Parathyroid adenoma (tissue), 2 donors: ENCODE measurements at regions not wholly inside any gene's neighbourhood (a gene's known extent, or its start where the extent isn't known, plus 50 kb on each side); places are given as distances from the start of the nearest gene placed in this dataset.

Experiments
- H2AFZ ChIP-seq: fragments of 300-600 bp; sonication (generic); one replicate; pipeline ENCODE4 v1.7.0; 2017; ENCODE audit warnings: antibody characterized with exemption, mild to moderate bottlenecking
- H3K27ac ChIP-seq: fragments of 300-600 bp; sonication (generic); one replicate; pipeline ENCODE4 v1.7.0; 2017
- H3K27me3 ChIP-seq: fragments of 300-600 bp; sonication (generic); one replicate; pipeline ENCODE4 v1.7.0; 2017; ENCODE audit warnings: low read length; ENCODE audit not compliant: control insufficient read depth, insufficient read depth
- H3K36me3 ChIP-seq: fragments of 300-600 bp; sonication (generic); one replicate; pipeline ENCODE4 v1.7.0; 2017; ENCODE audit warnings: low read length; ENCODE audit not compliant: control insufficient read depth, insufficient read depth
- H3K4me1 ChIP-seq: fragments of 300-600 bp; sonication (generic); one replicate; pipeline ENCODE4 v1.7.0; 2017; ENCODE audit warnings: control low read depth
- H3K4me2 ChIP-seq: fragments of 300-600 bp; sonication (generic); one replicate; pipeline ENCODE4 v1.7.0; 2017; ENCODE audit warnings: low read length
- H3K4me3 ChIP-seq: fragments of 300-600 bp; sonication (generic); one replicate; pipeline ENCODE4 v1.7.0; 2017; ENCODE audit warnings: low read depth, low read length
- H3K79me2 ChIP-seq: fragments of 300-600 bp; sonication (generic); one replicate; pipeline ENCODE4 v1.7.0; 2017; ENCODE audit warnings: control low read depth
- H3K9ac ChIP-seq: fragments of 300-600 bp; sonication (generic); one replicate; pipeline ENCODE4 v1.7.0; 2017; ENCODE audit warnings: mild to moderate bottlenecking
- H3K9me3 ChIP-seq: fragments of 300-600 bp; sonication (generic); one replicate; pipeline ENCODE4 v1.7.0; 2017; ENCODE audit warnings: low read length; ENCODE audit not compliant: control insufficient read depth
- TF ChIP-seq, protein P1 (sequence below): fragments of 300-600 bp; sonication (generic); IDR thresholded peaks from one replicate; pipeline ENCODE4 v1.7.0; 2017; ENCODE audit warnings: antibody characterized with exemption, mild to moderate bottlenecking
- donor health status: primary hyperparathyroidism.

DNA sequence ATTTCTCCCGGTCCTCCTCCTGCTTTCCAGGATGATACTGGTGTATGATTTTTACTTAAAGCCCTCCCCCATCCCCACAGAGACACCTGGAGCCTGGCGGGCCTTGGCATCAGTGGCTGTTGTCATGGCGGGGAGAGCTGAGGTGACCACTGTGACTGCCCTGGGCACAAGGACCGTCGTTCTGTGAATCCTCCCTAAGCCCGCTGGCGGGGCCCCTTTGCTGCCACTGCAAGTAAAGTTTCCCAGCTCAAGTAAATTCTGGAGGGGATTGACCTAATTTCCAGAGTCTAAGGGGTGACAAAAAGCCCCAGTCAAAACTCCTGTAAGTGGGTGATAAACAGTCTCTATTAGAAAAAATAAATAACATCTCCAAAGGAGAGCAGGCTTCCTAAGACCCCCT, 393.2 kb upstream of the PODXL start:
- Histone ChIP-seq H3K9ac (no peak overlapping the region), H3K27ac (no peak overlapping the region)

DNA sequence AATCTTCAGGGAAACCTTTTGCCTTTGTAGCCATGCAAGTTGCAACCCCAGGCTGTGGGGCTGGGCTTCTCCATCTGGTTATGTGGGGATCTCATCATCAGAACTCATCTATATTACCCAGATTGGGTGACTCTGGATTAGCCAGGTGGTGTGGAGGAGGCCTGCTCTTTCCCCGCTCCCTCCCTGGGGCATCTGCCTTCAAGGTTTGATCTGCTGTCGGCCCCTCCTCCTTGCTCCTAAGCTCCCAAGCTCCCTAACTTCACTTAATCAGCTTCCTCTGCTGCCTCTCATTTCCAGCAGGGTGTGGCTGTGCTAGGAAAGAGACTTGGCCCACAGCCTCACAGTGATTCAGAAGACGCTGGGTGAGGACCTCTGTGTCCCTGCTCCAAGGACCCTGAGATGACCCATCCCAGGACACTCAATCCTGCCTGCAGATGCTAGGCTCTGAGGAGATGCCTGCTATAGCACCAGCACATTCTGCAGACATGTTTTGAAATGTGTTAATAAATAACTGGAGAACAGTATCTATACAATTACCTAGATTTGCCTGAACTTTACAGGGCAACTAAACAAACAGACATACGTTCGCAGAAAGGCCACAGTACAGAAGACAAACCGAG, 392.1 kb upstream of the PODXL start:
- no peaks in the 10 kb centered on the region for H3K79me2 ChIP-seq
- H3K27ac ChIP-seq = no peak overlapping the region
- H3K9ac ChIP-seq = no peak overlapping the region
- no peaks in the 10 kb centered on the region for H3K36me3 ChIP-seq
- TF ChIP-seq, protein P1, sequence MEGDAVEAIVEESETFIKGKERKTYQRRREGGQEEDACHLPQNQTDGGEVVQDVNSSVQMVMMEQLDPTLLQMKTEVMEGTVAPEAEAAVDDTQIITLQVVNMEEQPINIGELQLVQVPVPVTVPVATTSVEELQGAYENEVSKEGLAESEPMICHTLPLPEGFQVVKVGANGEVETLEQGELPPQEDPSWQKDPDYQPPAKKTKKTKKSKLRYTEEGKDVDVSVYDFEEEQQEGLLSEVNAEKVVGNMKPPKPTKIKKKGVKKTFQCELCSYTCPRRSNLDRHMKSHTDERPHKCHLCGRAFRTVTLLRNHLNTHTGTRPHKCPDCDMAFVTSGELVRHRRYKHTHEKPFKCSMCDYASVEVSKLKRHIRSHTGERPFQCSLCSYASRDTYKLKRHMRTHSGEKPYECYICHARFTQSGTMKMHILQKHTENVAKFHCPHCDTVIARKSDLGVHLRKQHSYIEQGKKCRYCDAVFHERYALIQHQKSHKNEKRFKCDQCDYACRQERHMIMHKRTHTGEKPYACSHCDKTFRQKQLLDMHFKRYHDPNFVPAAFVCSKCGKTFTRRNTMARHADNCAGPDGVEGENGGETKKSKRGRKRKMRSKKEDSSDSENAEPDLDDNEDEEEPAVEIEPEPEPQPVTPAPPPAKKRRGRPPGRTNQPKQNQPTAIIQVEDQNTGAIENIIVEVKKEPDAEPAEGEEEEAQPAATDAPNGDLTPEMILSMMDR = no peak
- no peaks in the 10 kb centered on the region for H3K4me1 ChIP-seq
- peaks cover 4% of the 10 kb centered on the region for H3K27me3 ChIP-seq
- H3K4me2 ChIP-seq = no peak overlapping the region
- no peak overlapping the region for H2AFZ ChIP-seq
- no peaks in the 10 kb centered on the region for H3K9me3 ChIP-seq
- H3K4me3 ChIP-seq = no peak overlapping the region

More for the DNA sequence above, 393.2 kb upstream of the PODXL start:
- Histone ChIP-seq H3K9me3 (no peaks in the 10 kb centered on the region), H3K79me2 (no peaks in the 10 kb centered on the region), H3K36me3 (no peaks in the 10 kb centered on the region), H3K27me3 (peaks cover 4% of the 10 kb centered on the region), H2AFZ (no peak overlapping the region), H3K4me1 (no peaks in the 10 kb centered on the region), H3K4me3 (no peak overlapping the region), H3K4me2 (no peak overlapping the region)
- TF ChIP-seq, protein P1 = no peak

DNA sequence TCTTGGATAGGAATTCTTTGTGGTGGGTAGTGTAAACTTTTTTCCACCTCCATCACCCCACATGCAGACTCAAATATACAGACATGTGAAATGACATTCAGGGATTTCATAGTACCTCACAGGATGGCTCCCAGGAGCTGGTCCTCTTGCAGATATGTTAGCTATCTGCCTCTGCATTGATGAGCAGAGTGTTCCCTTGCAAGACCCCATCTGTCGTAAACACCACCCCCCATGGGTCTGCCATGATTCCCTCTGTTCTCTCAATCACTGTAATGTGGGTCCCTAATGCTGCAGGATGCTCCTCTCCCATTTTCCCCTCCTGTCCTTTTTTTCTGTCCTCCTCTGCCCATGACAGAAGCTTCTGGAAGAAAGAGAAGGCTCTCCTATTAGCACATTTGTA, 391.2 kb upstream of the PODXL start:
- no peaks in the 10 kb centered on the region for H3K36me3 ChIP-seq
- H3K27ac ChIP-seq = no peak overlapping the region
- no peaks in the 10 kb centered on the region for H3K9me3 ChIP-seq
- TF ChIP-seq, protein P1 = no peak
- H3K4me3 ChIP-seq = no peak overlapping the region
- H2AFZ ChIP-seq = no peak overlapping the region
- H3K79me2 ChIP-seq = no peaks in the 10 kb centered on the region
- H3K4me2 ChIP-seq = no peak overlapping the region
- H3K9ac ChIP-seq = no peak overlapping the region
- H3K4me1 ChIP-seq = no peaks in the 10 kb centered on the region
- peaks cover 4% of the 10 kb centered on the region for H3K27me3 ChIP-seq

DNA sequence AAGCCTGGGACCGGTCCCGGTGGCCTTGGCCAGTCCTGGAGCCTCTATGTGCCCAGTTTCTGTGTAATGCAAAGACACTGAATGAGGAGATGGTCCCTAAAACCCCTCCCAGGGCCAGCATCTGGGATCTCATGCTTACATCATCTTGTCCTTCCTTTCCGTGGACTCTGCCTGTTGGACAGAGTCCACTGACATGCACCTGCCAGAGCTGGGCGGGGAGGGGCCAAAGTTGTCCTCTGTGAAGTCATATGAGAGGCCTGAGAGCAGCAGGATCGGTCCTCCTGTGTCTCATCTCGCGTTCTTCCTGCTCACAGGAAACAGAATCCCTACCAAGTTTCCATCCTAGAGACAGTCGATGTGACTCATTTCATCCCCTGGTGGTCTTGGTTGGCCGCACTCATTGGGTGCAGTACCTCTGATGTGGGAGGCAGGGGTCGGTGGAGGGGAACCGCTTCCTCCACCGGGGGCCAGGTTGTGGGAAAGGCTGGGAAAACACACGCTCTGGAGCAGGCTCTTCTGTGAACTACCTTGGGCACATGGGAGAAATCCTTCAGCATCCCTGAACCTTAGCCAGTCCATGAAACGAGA, 389.6 kb upstream of the PODXL start:
- Histone ChIP-seq H3K4me3 (no peak overlapping the region), H3K27me3 (peaks cover 4% of the 10 kb centered on the region), H3K36me3 (no peaks in the 10 kb centered on the region), H2AFZ (no peak overlapping the region), H3K4me1 (no peaks in the 10 kb centered on the region), H3K79me2 (no peaks in the 10 kb centered on the region), H3K9me3 (no peaks in the 10 kb centered on the region), H3K9ac (no peak overlapping the region), H3K4me2 (no peak overlapping the region), H3K27ac (no peak overlapping the region)
- TF ChIP-seq, protein P1 = no peak
